GM19238 (cell line): ENCODE measurements at regions not wholly inside any gene's neighbourhood (a gene's known extent, or its start where the extent isn't known, plus 50 kb on each side); places are given as distances from the start of the nearest gene placed in this dataset.
"Not testable (repeated sequence)": the region's sequence is repeated elsewhere in the genome, so short reads cannot be mapped to it uniquely, and the experiment has no call there.

ENCODE experiments used
- DNase-seq: peaks from one replicate; pipeline ENCODE4 v3.0.0; 2011; ENCODE audit warnings: low spot score; ENCODE audit not compliant: insufficient read length

DNA sequence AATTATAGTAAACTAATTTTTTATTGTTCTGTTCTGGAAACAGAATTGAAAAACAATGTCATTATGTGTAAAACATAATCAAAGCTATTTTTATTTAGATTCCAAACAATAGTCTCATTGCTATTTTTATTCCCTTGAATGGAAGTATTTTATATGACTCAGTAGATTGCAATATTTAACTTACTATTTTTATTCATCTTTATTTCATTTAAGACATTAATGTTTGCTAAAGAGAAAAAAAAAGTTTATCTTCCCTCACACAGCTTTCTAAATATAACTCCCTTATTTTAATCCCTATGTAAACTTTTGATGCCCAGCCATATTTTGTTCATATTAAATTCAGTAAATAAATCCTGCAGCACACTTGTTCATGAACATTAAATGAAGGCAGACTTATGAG is 622.4 kb downstream of the SLC6A15 start:
- DNase-seq = no peak

DNA sequence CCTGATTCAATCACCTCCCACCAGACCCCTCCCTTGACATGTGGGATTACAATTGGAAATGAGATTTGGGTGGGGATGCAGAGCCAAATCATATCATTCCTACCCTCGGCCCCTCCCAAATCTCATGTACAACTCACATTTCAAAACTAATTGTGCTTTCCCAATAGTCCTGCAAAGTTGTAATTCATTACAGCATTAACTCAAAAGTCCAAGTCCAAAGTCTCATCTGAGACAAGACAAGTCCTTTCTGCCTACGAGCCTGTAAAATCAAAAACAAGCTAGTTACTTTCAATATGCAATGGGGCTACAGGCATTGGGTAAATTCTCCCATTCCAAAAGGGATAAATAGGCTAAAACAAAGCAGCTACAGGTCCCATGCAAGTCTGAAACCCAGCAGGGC is 634.6 kb downstream of the SLC6A15 start:
- no peak for DNase-seq

DNA sequence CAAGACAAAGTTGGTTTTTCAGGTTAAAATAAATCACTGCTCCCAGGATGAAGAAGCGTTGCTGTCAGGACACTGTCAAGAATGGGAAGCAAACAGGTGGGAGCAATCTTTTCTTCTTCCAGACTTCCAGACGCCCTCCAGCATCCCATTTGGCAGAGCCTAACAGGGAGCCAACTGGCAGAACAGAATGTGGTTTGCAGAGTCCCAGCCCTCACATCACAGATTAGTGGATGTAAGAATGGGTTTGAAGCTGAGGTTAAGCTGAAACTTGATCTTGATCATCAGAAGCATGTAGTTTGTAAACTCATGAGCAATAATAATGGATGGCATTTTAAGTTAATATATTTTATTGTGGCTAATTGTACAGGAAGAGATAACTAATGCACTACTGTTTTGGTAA is 636.4 kb downstream of the SLC6A15 start:
- no peak for DNase-seq

DNA sequence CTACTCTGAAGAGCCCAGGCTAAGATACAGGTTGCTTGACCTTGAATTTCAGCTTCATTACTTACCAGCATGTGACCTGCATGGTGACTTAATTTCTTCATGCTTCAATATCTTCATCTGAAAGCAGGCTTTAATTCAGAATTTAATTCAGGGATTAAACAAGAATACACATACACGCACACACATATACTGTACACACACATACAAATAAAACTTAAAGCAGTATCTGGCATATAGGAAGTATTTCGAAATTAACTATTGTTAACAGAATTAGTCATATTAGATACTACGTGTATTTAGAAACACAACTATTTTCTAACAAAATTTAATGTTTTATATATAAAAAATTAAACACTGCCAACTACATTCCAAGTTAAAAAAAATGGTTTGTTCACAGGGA is 640.3 kb downstream of the SLC6A15 start:
- DNase-seq = no peak

DNA sequence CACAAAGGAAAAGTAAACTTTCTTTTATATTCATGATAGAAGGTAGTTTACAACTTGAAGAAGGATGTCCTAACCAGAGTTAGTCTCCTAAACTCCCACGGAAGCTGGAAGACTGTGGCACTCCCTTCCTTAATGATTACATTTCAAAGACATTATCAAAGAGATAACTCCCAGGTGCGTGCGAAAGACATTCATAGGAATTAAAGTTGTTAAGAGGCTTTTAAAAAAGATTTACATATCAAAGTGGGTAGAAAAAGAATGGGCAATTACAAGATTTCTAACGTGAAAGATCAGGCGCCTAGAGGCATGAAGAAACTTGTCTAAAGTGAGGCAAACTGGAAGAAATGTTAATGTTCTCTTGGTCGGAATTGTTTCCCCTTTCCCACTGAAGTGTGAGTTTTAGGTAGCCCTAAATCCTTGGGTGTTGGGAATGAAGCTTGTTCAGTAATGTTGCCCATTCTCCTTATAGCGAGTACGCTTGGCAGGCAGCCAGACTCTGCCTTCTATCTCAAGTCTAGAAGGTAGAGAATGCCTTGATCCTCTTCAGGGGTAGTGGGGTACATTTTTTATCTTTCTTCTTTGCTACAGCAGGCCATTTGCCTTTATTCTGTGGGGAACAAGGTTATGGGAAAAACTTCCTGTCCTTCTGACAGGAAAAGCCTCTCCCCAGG is 642.0 kb downstream of the SLC6A15 start:
- no peak for DNase-seq

DNA sequence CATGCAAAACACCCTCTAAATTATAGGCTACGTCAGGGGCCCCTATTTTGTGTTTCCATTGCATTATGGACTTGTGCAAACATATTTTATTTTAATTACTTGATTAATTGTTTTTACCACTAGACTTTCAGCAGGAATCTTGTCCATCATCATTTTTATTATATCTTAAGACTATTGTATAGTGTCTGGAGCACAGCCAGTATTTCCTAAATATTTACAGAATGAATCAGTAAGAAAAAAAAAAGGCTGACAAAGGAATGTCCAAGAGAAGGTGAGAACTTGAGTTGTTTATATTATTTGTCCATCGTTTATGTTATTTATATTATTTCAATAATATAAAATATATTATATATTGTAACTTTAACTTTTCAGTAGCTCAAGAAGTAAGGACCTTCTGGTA is 664.7 kb downstream of the SLC6A15 start:
- no peak for DNase-seq

DNA sequence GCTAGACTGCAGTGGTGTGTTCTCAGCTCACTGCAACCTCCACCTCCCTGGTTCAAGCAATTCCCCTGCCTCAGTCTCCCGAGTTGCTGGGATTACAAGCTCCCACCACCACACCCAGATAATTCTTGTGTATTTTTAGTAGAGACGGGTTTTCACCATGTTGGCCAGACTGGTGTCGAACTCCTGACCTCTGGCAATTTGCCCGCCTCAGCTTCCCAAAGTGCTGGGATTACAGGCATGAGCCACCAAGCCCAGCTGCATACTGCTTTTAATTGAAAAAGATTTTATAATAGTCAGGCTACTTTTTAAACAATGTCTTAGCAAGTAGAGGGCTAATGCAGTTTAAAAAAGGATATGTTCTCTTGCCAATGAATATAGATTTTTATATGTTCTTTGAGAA is 668.9 kb downstream of the SLC6A15 start:
- no peak for DNase-seq

DNA sequence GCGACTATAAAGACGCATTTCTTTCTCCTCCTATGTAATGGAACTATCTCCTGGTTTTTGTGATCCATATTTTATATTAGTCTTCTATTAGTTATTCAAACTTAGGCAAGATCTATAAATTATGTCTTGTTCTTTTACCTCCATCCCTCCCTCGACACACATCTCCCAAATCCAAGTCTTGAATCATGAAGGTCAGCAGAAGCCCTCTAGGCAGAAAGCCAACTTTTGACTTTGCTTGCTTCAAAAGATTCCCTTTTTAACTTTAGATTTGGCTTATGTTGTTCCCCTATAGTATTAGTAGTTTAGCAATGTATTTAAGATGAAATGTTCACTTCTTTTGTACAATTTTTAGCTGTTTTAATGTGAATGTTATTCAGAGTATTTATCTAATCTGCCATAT is 689.8 kb downstream of the SLC6A15 start:
- DNase-seq = no peak

DNA sequence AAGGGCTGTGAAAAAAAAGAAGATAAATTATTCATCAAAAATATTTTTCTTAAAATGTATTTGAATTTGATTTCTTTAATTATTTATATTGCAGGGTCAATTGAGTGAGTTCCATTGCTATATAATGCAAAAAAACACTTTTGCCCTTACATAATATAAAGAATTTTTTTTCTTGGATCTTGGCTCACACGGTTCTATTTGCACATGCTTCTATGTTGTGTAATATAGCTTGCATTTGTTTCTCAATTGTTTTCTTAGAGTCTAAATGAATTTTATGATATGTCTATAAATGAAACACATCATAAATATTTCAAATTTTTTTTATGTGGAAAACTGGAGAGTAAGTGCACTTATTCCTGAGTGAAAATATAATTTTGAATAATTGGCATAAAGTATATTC is 694.2 kb downstream of the SLC6A15 start:
- no peak for DNase-seq

DNA sequence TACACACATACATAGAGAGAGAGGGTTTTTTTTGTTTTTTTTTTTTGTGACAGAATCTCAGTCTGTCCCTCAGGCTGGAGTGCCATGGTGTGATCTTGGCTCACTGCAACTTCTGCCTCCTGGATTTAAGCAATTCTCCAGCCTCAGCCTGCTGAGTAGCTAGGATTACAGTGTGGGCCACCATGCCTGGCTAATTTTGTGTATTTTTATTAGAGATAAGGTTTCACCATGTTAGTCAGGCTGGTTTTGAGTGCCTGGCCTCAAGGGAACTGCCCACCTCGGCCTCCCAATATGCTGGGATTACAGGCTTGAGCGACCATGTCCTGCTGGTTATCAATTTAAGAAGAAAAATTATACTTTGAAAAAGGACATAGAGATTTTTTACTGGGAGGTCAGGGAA is 710.6 kb downstream of the SLC6A15 start:
- no peak for DNase-seq

DNA sequence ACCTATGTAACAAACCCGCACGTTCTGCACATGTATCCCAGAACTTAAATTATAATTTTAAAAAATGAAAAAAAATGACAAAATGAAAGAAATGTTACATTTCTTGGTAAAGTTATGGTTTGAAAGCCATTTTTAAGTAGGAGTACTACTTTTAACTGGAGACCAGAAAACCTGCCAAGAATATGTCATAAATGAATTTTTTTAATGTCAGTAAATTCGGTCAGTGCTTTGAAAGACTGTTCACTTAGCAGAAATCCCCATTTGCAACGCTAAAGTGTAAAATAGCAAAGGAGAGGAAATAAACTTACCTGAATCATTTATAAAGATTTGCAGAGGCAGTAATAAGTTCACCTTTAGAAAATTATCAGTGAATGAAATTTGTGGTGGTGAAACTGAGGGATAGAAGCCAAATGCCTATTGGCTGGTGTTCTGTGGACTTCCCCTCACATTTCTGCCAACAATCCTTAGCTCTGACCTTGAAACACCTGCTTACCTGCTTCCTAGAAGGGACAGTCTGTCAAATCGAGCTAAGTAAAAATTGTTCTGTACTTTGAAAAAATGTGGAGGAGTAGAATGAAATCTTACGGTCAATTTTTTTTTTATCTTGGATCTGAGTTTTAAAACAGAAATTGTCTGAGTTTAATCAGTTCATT is 714.2 kb downstream of the SLC6A15 start:
- no peak for DNase-seq

DNA sequence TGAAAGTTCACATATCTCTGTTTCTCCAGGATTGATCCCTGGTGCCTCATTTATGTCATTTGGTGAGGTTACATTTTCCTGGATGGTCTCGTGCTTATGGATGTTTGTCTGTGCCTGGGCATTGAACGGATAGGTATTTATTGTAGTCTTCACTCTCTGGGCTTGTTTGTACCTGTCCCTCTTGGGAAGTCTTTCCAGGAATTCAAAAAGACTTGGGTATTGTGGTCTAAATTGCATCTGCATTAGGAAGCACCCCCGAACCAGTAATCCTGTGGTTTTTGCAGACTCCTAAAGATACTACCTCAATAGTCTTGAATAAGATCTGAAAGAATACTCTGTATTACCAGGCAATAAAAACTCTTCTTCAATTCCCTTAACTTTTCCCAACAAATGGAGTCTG is 720.8 kb downstream of the SLC6A15 start:
- DNase-seq = no peak

DNA sequence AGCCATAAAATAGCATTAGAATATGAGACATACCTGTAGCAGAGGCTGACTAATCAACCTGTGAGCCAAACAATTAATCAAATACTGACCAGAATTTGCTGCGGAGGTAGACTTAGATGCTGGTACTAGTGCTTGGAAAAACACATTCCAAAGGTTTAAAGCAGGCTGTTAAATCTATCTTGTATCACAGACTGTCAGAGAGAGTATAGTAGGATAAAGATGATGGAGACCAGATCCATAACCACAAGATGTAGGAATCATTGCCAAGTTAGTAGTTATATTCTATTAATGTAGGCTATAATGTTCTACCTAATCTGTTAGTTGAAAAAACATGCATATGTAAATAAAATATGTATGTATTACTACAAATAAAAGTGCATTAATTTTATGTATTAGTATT is 726.2 kb downstream of the SLC6A15 start:
- no peak for DNase-seq

DNA sequence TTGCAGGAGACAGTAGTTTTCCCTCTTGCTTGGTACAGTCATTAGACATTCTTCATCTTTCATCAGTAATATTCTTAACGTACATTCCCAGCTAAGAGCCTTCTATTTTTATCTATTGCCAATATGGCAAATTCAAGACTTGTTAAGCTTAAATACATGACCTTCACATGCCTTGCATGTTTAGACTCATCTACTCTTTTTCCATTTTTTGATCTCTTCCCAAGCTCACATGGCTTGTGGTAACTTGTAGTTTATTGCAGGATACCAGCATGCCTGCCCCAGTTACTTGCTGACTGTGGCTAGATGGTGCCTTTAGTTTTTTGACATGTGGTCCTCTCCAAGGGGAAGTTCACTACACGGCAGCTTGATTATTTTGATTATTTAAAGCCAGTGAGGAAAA is 729.0 kb downstream of the SLC6A15 start:
- no peak for DNase-seq

DNA sequence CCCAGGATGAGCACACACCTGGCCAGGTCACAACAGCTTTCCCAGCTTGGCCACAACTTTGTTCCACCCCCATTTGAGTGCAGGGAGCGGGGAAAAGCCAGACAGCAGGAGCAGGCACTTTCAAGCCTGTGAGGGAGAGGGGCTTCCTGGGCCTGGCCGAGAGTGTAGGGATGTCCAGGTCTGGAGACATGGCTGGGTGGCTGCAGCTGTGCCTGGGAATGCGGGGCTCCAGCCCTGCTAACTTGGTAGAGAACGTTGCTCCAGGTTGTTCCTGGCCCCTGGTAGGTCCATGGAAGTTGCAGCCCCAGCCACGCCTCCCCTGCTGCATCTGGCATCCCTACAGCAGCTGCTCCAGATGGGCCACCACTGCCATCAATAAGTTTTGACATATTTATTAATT is 738.5 kb downstream of the SLC6A15 start:
- no peak for DNase-seq

DNA sequence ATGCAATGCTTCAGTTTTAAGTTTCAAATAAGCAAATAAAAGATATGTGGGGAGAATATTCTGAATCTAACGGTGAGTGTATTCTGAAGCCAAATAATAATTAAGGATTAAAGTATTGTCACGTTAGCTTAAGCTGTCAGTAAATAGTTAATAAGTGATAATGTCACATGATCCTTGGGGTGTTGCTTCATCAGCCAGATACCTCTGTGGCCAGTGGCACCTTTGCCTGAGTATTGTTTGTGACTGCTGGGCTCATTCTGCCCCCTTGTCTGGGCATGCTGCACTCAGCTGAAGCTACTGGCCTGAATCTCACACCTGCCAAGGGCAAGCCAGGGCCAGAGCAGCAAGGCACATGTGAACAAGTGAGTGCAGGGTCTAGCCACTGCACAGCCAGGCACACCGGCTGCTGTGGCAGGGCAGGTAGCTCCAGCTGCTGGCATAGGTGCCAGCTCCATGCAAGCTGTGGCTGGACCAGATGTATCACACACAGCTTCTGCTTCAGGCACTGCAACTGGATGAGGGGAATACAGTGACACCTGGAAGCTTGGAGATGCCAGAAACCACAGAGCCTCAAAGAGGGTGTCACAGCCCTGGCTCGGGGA is 739.7 kb downstream of the SLC6A15 start:
- no peak for DNase-seq

DNA sequence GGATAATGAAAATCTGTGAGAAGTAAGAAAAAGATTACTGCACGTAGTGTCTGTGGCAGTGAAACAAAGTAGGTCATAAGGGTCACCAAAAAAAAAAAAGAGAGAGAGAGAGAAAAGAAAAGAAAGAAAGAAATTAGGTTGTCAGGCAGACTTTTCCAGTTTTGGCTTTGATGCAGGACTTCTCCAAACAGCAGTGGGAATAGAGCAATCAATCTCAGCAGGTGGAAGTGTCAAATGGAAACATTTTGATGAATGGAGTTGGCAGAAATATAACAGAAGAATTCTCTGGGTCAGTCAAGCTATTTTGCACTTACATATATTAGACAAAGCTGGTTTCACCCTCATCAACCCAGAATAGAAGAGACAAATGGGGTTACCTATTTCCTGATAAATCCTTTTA is 745.8 kb downstream of the SLC6A15 start:
- no peak for DNase-seq

DNA sequence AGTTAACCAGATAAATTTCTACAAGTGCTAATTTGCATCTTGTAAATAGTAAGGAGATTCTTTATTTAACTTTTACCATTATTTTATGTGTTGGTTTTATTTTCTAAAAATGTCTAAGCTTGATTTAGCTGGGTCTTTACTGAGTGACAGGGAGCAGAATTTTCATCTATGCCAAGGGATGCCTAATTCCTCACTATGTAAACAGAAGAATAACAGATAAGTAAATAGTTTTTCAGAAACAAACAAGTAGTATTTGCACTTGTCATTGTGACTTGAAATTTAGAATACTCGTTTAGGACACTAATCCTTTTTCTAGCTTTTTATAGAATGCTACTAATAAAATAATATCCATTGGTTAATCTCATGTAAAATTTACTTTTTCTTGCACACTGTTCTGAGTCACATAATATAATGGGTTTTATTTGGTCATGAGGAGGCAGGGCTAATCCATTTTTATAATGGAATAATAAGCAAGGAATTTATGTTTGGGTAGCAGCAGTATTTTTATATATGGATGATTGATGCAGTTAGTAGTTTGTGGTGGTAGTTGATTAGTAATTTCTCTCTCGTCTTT is 746.5 kb downstream of the SLC6A15 start:
- DNase-seq = no peak

DNA sequence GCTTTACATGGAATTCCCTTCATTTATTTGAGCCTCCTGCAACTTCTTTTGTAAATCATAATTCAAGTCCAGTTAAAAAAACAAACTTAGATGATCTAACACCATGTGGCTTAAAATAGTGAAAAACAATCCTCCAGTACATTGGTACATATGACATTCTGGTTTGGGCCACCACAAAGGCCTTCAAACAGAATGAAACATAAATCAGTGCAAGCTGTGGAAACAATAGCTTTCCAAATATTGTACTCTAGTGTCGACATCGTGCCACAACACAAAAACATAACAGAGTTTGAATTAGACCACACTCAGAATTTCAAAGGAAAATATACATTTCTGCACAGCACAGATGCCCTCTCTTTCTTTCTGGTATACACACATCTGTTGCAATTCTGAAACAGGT is 751.3 kb downstream of the SLC6A15 start:
- DNase-seq = no peak

DNA sequence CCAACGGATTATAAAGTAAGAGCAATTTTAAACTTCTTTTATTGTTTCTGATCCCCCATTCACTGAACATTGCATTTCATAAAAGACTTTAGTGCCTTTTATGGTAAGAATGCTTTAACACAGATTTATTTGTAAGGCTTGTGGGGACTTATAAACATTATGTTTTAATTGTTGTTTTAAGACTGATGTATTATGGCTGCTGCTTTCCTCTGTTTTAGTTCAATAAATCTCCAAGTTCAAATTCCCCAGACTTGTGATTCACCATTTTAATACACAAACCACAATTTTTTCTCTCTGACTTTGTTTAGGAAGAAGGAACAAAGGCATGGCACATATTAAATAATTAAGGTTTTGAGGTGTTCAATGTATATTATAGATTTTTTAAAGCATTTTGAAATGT is 753.3 kb downstream of the SLC6A15 start:
- DNase-seq = no peak

DNA sequence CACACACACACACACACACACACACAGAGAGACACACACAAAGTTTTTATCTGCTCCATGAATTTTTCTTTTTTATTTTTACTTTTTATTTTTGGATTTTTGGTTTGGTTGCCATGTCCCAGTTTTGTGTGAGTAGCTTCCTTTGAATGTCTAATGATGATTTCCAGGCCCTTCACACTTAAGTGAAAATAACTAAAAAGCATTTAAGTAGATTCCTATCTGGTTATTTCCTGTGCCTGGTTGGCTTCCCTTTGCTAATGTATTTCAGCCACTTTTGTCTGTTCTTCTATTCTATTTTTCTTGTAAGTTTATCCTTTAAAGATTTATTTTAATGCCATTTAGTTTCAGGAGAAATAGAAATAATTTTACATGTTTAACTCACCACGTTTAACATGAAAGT is 755.4 kb downstream of the SLC6A15 start:
- no peak for DNase-seq

DNA sequence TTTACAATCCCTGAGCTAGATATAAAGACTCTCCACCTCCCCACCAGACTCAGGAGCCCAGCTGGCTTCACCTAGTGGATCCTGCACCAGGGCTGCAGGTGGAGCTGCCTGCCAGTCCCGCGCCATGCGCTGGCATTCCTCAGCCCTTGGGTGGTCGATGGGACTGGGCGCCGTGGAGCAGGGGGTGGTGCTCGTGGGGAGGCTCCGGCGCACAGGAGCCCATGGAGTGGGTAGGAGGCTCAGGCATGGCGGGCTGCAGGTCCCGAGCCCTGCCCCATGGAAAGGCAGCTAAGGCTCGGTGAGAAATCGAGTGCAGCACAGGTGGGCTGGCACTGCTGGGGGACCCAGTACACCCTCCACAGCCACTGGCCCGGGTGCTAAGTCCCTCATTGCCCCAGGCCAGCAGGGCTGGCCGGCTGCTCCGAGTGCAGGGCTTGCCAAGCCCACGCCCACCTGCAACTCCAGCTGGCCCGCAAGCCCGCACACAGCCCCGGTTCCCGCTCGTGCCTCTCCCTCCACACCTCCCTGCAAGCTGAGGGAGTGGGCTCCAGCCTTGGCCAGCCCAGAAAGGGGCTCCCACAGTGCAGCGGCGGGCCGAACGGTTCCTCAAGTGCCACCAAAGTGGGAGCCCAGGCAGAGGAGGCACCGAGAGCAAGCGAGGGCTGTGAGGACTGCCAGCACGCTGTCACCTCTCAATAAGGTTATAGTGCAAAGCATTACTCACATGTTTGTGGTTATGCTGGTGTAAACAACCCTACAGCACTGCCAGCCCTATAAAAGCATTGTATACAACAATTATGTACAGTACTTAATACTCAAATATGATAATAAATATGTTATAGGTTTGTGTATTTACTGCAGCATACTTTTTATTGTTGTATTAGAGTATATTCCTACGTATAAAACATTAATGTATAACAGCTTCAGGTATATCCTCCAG is 757.3 kb downstream of the SLC6A15 start:
- not testable (repeated sequence) for DNase-seq
